ENCODE measurements at regions not wholly inside any gene's neighbourhood (a gene's known extent, or its start where the extent isn't known, plus 50 kb on each side); places are given as distances from the start of the nearest gene placed in this dataset.

GRCh38 chr12:93010461-93010860, 81.4 kb upstream of the EEA1 start:
- FAIRE-seq: no peak
- no peaks in the 10 kb centered on the region for H3K79me2 ChIP-seq (ENCODE audit: insufficient read depth, low read length)

GRCh38 chr12:93011100-93011499, 82.0 kb upstream of the EEA1 start:
- TF ChIP-seq EZH2 (IDR thresholded peaks at IDR 0.05; ENCODE audit: insufficient read depth, low read length): no peak
- no peak for TF ChIP-seq CTCF (IDR thresholded peaks at IDR 0.05; ENCODE audit: insufficient read depth, low read depth, low read length)
- no peak overlapping the region for H3K27ac ChIP-seq (ENCODE audit: low read depth, low read length)
- no peak overlapping the region for H3K9ac ChIP-seq (ENCODE audit: low read length)
- Mint-ChIP-seq H3K9me3 (ENCODE audit: unreplicated experiment) (no peaks in the 10 kb centered on the region), H3K36me3 (ENCODE audit: low read depth, unreplicated experiment) (no peaks in the 10 kb centered on the region), H3K27ac (ENCODE audit: unreplicated experiment) (no peak overlapping the region), H3K4me3 (ENCODE audit: unreplicated experiment) (no peak overlapping the region), H3K4me1 (ENCODE audit: low read depth, unreplicated experiment) (peaks cover 4% of the 10 kb centered on the region), H3K27me3 (ENCODE audit: low read depth, unreplicated experiment) (no peaks in the 10 kb centered on the region)
- DNase-seq (ENCODE audit: low read depth) (peak; percentile 30), FAIRE-seq (no peak)
- H4K20me1 ChIP-seq (ENCODE audit: insufficient read depth, low read length): no peaks in the 10 kb centered on the region
- no peaks in the 10 kb centered on the region for H3K27me3 ChIP-seq (ENCODE audit: insufficient read depth, low read length)
- no peaks in the 10 kb centered on the region for H3K79me2 ChIP-seq (ENCODE audit: insufficient read depth, low read length)
- H3K4me2 ChIP-seq (ENCODE audit: low read length): no peak overlapping the region
- peaks cover 4% of the 10 kb centered on the region for H3K4me1 ChIP-seq (ENCODE audit: insufficient read depth, low read length)
- H3K4me3 ChIP-seq (ENCODE audit: insufficient read depth, low read depth, low read length): no peak overlapping the region
- no peak overlapping the region for H2AFZ ChIP-seq (ENCODE audit: low read depth, low read length)
- no peaks in the 10 kb centered on the region for H3K9me3 ChIP-seq (ENCODE audit: insufficient read depth, low read depth, low read length)
- no peaks in the 10 kb centered on the region for H3K36me3 ChIP-seq (ENCODE audit: insufficient read depth, low read length)

More at GRCh38 chr12:93010461-93010860, 81.4 kb upstream of the EEA1 start:
- Mint-ChIP-seq H3K27ac (ENCODE audit: unreplicated experiment) (no peak overlapping the region), H3K4me1 (ENCODE audit: low read depth, unreplicated experiment) (no peaks in the 10 kb centered on the region), H3K9me3 (ENCODE audit: unreplicated experiment) (no peaks in the 10 kb centered on the region), H3K27me3 (ENCODE audit: low read depth, unreplicated experiment) (no peaks in the 10 kb centered on the region), H3K36me3 (ENCODE audit: low read depth, unreplicated experiment) (no peaks in the 10 kb centered on the region), H3K4me3 (ENCODE audit: unreplicated experiment) (no peak overlapping the region)
- TF ChIP-seq CTCF (IDR thresholded peaks at IDR 0.05; ENCODE audit: insufficient read depth, low read depth, low read length): no peak
- no peak for TF ChIP-seq EZH2 (IDR thresholded peaks at IDR 0.05; ENCODE audit: insufficient read depth, low read length)
- Histone ChIP-seq H3K9ac (ENCODE audit: low read length) (no peak overlapping the region), H3K4me2 (ENCODE audit: low read length) (no peak overlapping the region), H4K20me1 (ENCODE audit: insufficient read depth, low read length) (no peaks in the 10 kb centered on the region), H3K27me3 (ENCODE audit: insufficient read depth, low read length) (no peaks in the 10 kb centered on the region), H3K4me1 (ENCODE audit: insufficient read depth, low read length) (no peaks in the 10 kb centered on the region), H3K36me3 (ENCODE audit: insufficient read depth, low read length) (no peaks in the 10 kb centered on the region), H2AFZ (ENCODE audit: low read depth, low read length) (no peak overlapping the region), H3K9me3 (ENCODE audit: insufficient read depth, low read depth, low read length) (no peaks in the 10 kb centered on the region), H3K27ac (ENCODE audit: low read depth, low read length) (no peak overlapping the region), H3K4me3 (ENCODE audit: insufficient read depth, low read depth, low read length) (no peak overlapping the region)
- DNase-seq (ENCODE audit: low read depth): no peak

GRCh38 chr12:93015871-93016751, 87.0 kb upstream of the EEA1 start:
- H3K27ac Mint-ChIP-seq (ENCODE audit: unreplicated experiment): no peak overlapping the region
- H3K4me3 Mint-ChIP-seq (ENCODE audit: unreplicated experiment): no peak overlapping the region
- no peak for TF ChIP-seq EZH2 (IDR thresholded peaks at IDR 0.05; ENCODE audit: insufficient read depth, low read length)
- TF ChIP-seq CTCF (IDR thresholded peaks at IDR 0.05; ENCODE audit: insufficient read depth, low read depth, low read length): no peak
- Histone ChIP-seq H3K36me3 (ENCODE audit: insufficient read depth, low read length) (no peaks in the 10 kb centered on the region), H3K79me2 (ENCODE audit: insufficient read depth, low read length) (no peaks in the 10 kb centered on the region), H3K27ac (ENCODE audit: low read depth, low read length) (no peak overlapping the region), H3K4me1 (ENCODE audit: insufficient read depth, low read length) (peaks cover 4% of the 10 kb centered on the region), H3K27me3 (ENCODE audit: insufficient read depth, low read length) (no peaks in the 10 kb centered on the region), H3K9me3 (ENCODE audit: insufficient read depth, low read depth, low read length) (no peaks in the 10 kb centered on the region), H2AFZ (ENCODE audit: low read depth, low read length) (peak overlapping the region; percentile 21), H3K4me2 (ENCODE audit: low read length) (peak overlapping the region; percentile 46), H4K20me1 (ENCODE audit: insufficient read depth, low read length) (no peaks in the 10 kb centered on the region), H3K9ac (ENCODE audit: low read length) (no peak overlapping the region), H3K4me3 (ENCODE audit: insufficient read depth, low read depth, low read length) (no peak overlapping the region)
- no peak for FAIRE-seq
- no peak for DNase-seq (ENCODE audit: low read depth)
- H3K4me1 Mint-ChIP-seq (ENCODE audit: low read depth, unreplicated experiment): peaks cover 8% of the 10 kb centered on the region
- H3K9me3 Mint-ChIP-seq (ENCODE audit: unreplicated experiment): peaks cover 1% of the 10 kb centered on the region
- no peaks in the 10 kb centered on the region for H3K27me3 Mint-ChIP-seq (ENCODE audit: low read depth, unreplicated experiment)
- no peaks in the 10 kb centered on the region for H3K36me3 Mint-ChIP-seq (ENCODE audit: low read depth, unreplicated experiment)

Data from astrocyte (in vitro differentiated cells and primary cell).